Choroid plexus epithelial cell (primary cell): ENCODE measurements at regions not wholly inside any gene's neighbourhood (a gene's known extent, or its start where the extent isn't known, plus 50 kb on each side); places are given as distances from the start of the nearest gene placed in this dataset.

Source experiments
- DNase-seq: peaks from one replicate; pipeline ENCODE4 v3.0.0-alpha.2; 2010; ENCODE audit warnings: low read depth
- H3K4me3 ChIP-seq: 2 replicates; pipeline ENCODE4 v1.5.1; 2011; ENCODE audit warnings: low read depth, mild to moderate bottlenecking, control low read depth, low read length, moderate library complexity
- CTCF ChIP-seq: conservative IDR thresholded peaks from 2 replicates; pipeline ENCODE4 v1.5.1; 2011; ENCODE audit warnings: low read depth, mild to moderate bottlenecking, control low read depth, inconsistent platforms, low read length, moderate library complexity

- no peak for TF ChIP-seq CTCF
- no peak for DNase-seq
- no peak overlapping the region for H3K4me3 ChIP-seq
These were observed 337.1 kb upstream of the NECTIN3 start for GRCh38 chr3:110734524-110734923.

GRCh38 chr3:110736332-110736731, 335.3 kb upstream of the NECTIN3 start:
- no peak for DNase-seq
- H3K4me3 ChIP-seq, result no peak overlapping the region
- no peak for TF ChIP-seq CTCF

- peak; percentile 36 for DNase-seq
- TF ChIP-seq CTCF, result no peak
- no peak overlapping the region for H3K4me3 ChIP-seq
These were observed 333.1 kb upstream of the NECTIN3 start for GRCh38 chr3:110738531-110738930.

- no peak overlapping the region for H3K4me3 ChIP-seq
- no peak for DNase-seq
- no peak for TF ChIP-seq CTCF
These were observed 329.7 kb upstream of the NECTIN3 start for GRCh38 chr3:110741891-110742290.

GRCh38 chr3:110743202-110743601, 328.4 kb upstream of the NECTIN3 start:
- no peak for TF ChIP-seq CTCF
- no peak for DNase-seq
- H3K4me3 ChIP-seq, result no peak overlapping the region

GRCh38 chr3:110743984-110744383, 327.6 kb upstream of the NECTIN3 start:
- no peak for TF ChIP-seq CTCF
- no peak for DNase-seq

GRCh38 chr3:110744723-110745122, 326.9 kb upstream of the NECTIN3 start:
- no peak overlapping the region for H3K4me3 ChIP-seq
- TF ChIP-seq CTCF, result no peak
- DNase-seq, result no peak

More at GRCh38 chr3:110743984-110744383, 327.6 kb upstream of the NECTIN3 start:
- H3K4me3 ChIP-seq, result no peak overlapping the region
